ENCODE measurements at regions not wholly inside any gene's neighbourhood (a gene's known extent, or its start where the extent isn't known, plus 50 kb on each side); places are given as distances from the start of the nearest gene placed in this dataset.

DNA sequence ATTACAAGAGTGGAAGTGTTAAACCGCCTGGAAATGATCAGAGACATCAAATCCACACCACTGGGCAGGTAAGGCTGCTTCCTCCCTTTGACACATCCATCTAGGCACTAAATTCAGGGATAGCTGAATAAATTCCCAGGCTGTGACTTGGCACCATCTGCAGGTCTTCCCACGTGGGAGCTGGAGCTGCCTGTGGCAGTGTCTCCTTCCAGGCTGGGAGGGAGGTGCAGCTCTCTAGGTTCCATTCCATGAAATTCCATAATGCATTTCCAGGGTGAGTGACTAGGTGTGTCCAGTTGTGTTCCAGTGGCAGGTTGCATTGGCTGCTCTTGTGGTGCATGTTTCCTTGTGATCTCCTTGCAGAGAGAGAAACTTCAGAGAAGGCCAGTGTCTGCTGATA lies 188.9 kb upstream of the CXCR4 start:
- ChIA-PET CTCF (ENCODE audit: low intra/inter-chr PET ratio) (no interaction called here), POLR2A (no interaction called here)
- BruUV-seq (replicated peaks): no TSS peak
- Histone ChIP-seq H3K36me3 (ENCODE audit: control insufficient read depth, insufficient read depth, low read length) (no peaks in the 10 kb centered on the region), H3K4me1 (replicated peaks in 1 of 2; ENCODE audit: control insufficient read depth in 2 of 2, insufficient read depth in 2 of 2, low read length in 2 of 2) (no peaks in the 10 kb centered on the region), H3K79me2 (ENCODE audit: control insufficient read depth, insufficient read depth, low read length) (no peaks in the 10 kb centered on the region), H3K27me3 (ENCODE audit: control insufficient read depth in 2 of 2, insufficient read depth in 2 of 2, low read length in 2 of 2) (peaks cover 5 to 15% of the 10 kb centered on the region in 2 experiments; a peak in 3 of 5 replicates), H3K27ac (ENCODE audit: extremely low read depth, low read depth, low read length) (no peak overlapping the region), H2AFZ (ENCODE audit: low read depth, low read length) (no peak overlapping the region), H3K4me3 (no peak overlapping the region), H3K9me1 (ENCODE audit: control insufficient read depth, insufficient read depth, low read length) (no peaks in the 10 kb centered on the region), H3K9me3 (replicated peaks; ENCODE audit: control insufficient read depth, insufficient read depth, low read depth, low read length) (no peaks in the 10 kb centered on the region), H3K4me2 (ENCODE audit: insufficient read depth, low read length) (no peak overlapping the region), H4K20me1 (replicated peaks; ENCODE audit: control insufficient read depth, insufficient read depth, low read length) (no peaks in the 10 kb centered on the region), H3K9ac (ENCODE audit: insufficient read depth in 1 of 2, low read depth in 2 of 2, low read length in 2 of 2) (no peak overlapping the region)
- TF ChIP-seq HMG20A (CRISPR knock-in tag; conservative IDR thresholded peaks at IDR 0.05) (no peak), HLTF (IDR thresholded peaks at IDR 0.05) (no peak), ZNF121 (CRISPR knock-in tag; conservative IDR thresholded peaks at IDR 0.05) (no peak), ZNF76 (CRISPR knock-in tag; IDR thresholded peaks at IDR 0.05; ENCODE audit: borderline replicate concordance) (no peak), NR4A1 (CRISPR knock-in tag; IDR thresholded peaks at IDR 0.05) (no peak), NR4A1 (tag; IDR thresholded peaks at IDR 0.05) (no peak), ZNF146 (CRISPR knock-in tag; IDR thresholded peaks at IDR 0.05; ENCODE audit: unreplicated experiment) (no peak), ZNF217 (CRISPR knock-in tag; IDR thresholded peaks at IDR 0.05) (no peak), ZNF232 (CRISPR knock-in tag; IDR thresholded peaks at IDR 0.05) (no peak)
- TF ChIP-seq, protein P1, sequence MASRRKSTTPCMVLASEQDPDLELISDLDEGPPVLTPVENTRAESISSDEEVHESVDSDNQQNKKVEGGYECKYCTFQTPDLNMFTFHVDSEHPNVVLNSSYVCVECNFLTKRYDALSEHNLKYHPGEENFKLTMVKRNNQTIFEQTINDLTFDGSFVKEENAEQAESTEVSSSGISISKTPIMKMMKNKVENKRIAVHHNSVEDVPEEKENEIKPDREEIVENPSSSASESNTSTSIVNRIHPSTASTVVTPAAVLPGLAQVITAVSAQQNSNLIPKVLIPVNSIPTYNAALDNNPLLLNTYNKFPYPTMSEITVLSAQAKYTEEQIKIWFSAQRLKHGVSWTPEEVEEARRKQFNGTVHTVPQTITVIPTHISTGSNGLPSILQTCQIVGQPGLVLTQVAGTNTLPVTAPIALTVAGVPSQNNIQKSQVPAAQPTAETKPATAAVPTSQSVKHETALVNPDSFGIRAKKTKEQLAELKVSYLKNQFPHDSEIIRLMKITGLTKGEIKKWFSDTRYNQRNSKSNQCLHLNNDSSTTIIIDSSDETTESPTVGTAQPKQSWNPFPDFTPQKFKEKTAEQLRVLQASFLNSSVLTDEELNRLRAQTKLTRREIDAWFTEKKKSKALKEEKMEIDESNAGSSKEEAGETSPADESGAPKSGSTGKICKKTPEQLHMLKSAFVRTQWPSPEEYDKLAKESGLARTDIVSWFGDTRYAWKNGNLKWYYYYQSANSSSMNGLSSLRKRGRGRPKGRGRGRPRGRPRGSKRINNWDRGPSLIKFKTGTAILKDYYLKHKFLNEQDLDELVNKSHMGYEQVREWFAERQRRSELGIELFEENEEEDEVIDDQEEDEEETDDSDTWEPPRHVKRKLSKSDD (conservative IDR thresholded peaks at IDR 0.05; ENCODE audit: low read length): no peak
- TF ChIP-seq, protein P2, sequence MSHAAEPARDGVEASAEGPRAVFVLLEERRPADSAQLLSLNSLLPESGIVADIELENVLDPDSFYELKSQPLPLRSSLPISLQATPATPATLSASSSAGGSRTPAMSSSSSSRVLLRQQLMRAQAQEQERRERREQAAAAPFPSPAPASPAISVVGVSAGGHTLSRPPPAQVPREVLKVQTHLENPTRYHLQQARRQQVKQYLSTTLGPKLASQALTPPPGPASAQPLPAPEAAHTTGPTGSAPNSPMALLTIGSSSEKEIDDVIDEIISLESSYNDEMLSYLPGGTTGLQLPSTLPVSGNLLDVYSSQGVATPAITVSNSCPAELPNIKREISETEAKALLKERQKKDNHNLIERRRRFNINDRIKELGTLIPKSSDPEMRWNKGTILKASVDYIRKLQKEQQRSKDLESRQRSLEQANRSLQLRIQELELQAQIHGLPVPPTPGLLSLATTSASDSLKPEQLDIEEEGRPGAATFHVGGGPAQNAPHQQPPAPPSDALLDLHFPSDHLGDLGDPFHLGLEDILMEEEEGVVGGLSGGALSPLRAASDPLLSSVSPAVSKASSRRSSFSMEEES (CRISPR knock-in tag; IDR thresholded peaks at IDR 0.05): no peak
- TF ChIP-seq, protein P3, sequence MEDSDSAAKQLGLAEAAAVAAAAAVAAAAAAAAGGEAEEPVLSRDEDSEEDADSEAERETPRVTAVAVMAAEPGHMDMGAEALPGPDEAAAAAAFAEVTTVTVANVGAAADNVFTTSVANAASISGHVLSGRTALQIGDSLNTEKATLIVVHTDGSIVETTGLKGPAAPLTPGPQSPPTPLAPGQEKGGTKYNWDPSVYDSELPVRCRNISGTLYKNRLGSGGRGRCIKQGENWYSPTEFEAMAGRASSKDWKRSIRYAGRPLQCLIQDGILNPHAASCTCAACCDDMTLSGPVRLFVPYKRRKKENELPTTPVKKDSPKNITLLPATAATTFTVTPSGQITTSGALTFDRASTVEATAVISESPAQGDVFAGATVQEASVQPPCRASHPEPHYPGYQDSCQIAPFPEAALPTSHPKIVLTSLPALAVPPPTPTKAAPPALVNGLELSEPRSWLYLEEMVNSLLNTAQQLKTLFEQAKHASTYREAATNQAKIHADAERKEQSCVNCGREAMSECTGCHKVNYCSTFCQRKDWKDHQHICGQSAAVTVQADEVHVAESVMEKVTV (CRISPR knock-in tag; IDR thresholded peaks at IDR 0.05): no peak
- TF ChIP-seq, protein P4, sequence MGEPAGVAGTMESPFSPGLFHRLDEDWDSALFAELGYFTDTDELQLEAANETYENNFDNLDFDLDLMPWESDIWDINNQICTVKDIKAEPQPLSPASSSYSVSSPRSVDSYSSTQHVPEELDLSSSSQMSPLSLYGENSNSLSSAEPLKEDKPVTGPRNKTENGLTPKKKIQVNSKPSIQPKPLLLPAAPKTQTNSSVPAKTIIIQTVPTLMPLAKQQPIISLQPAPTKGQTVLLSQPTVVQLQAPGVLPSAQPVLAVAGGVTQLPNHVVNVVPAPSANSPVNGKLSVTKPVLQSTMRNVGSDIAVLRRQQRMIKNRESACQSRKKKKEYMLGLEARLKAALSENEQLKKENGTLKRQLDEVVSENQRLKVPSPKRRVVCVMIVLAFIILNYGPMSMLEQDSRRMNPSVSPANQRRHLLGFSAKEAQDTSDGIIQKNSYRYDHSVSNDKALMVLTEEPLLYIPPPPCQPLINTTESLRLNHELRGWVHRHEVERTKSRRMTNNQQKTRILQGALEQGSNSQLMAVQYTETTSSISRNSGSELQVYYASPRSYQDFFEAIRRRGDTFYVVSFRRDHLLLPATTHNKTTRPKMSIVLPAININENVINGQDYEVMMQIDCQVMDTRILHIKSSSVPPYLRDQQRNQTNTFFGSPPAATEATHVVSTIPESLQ (CRISPR knock-in tag; IDR thresholded peaks at IDR 0.05): no peak
- FAIRE-seq: no peak
- no peak for ATAC-seq
- in situ Hi-C loops (cut with MboI) (no loop called here), intact Hi-C loops (cut with micrococcal nuclease) (no loop called here)
- no peak for DNase-seq (ENCODE audit: extremely low read depth in 1 of 4, low spot score in 3 of 4)
- WGBS (ENCODE audit: insufficient coverage, low coverage, missing lambda C conversion rate): 0% methylated on average over 2 of the region's 2 CpGs
